ENCODE measurements at regions not wholly inside any gene's neighbourhood (a gene's known extent, or its start where the extent isn't known, plus 50 kb on each side); places are given as distances from the start of the nearest gene placed in this dataset.

DNA sequence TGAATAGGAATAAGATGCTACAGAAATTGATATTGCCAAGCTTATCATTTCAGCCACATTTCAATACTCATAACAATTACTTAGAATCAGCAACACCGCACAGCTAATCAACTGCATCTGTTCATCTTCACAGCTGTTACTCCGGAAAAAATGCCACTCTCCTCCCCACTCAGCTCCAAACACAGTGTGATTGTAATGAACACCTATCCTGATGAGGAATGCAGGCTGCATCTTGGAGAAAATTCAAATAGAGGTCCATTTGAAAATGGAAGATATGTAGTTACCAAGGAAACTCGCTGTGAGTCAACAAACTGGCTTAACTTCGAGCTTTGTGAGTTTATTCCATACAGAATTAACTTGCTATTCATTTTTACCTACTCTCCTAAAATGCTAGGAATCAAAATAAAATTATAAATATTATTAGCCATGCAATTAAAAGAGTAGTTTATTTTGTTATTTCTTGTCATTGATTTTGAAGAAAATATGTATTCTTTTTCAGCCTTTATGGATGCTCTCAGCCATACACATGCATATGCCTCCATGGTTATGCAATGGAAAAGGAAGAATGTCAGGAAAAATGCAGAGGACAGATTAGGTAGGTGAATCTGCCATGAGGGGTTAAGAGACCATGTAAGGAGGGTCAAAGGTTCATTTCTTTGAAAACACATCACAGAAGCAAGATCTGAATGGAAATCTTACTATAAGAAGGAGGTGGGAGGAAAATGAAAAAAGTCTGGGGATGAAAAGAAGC, 267.2 kb downstream of the POM121L12 start:
- Mint-ChIP-seq H3K36me3 (ENCODE audit: unreplicated experiment) (no peaks in the 10 kb centered on the region), H3K27me3 (ENCODE audit: unreplicated experiment) (no peaks in the 10 kb centered on the region), H3K27ac (ENCODE audit: unreplicated experiment) (no peak overlapping the region), H3K4me1 (ENCODE audit: unreplicated experiment) (no peaks in the 10 kb centered on the region), H3K9me3 (ENCODE audit: unreplicated experiment) (peaks cover 27% of the 10 kb centered on the region), H3K4me3 (ENCODE audit: unreplicated experiment) (no peak overlapping the region)
- TF ChIP-seq, protein P1, sequence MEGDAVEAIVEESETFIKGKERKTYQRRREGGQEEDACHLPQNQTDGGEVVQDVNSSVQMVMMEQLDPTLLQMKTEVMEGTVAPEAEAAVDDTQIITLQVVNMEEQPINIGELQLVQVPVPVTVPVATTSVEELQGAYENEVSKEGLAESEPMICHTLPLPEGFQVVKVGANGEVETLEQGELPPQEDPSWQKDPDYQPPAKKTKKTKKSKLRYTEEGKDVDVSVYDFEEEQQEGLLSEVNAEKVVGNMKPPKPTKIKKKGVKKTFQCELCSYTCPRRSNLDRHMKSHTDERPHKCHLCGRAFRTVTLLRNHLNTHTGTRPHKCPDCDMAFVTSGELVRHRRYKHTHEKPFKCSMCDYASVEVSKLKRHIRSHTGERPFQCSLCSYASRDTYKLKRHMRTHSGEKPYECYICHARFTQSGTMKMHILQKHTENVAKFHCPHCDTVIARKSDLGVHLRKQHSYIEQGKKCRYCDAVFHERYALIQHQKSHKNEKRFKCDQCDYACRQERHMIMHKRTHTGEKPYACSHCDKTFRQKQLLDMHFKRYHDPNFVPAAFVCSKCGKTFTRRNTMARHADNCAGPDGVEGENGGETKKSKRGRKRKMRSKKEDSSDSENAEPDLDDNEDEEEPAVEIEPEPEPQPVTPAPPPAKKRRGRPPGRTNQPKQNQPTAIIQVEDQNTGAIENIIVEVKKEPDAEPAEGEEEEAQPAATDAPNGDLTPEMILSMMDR (IDR thresholded peaks at IDR 0.05), result no peak
- DNase-seq (ENCODE audit: extremely low spot score, unreplicated experiment), result no peak

DNA sequence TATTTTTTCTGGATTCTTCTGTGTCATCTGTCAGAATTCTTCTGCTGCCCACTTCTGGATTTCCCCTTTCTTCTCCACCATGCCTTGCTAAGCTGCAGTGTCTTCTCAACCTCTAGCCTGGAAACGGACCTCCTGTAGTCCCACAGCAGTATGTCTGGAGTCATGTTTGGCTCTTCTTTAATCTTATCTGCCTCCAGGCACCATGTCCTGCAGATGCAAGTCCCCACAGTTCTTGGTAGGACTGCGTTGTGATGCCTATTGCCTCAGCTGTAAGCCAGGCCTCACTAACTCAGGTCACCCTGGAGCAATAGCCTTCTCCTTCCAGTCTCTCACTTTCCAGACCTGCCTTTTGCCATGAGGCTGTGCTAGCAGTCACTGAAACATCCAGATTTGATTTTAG, 268.3 kb downstream of the POM121L12 start:
- no peak overlapping the region for H3K27ac Mint-ChIP-seq (ENCODE audit: unreplicated experiment)
- no peaks in the 10 kb centered on the region for H3K36me3 Mint-ChIP-seq (ENCODE audit: unreplicated experiment)
- H3K27me3 Mint-ChIP-seq (ENCODE audit: unreplicated experiment), result no peaks in the 10 kb centered on the region
- no peak for DNase-seq (ENCODE audit: extremely low spot score, unreplicated experiment)
- TF ChIP-seq, protein P1 (IDR thresholded peaks at IDR 0.05), result no peak
- no peaks in the 10 kb centered on the region for H3K4me1 Mint-ChIP-seq (ENCODE audit: unreplicated experiment)
- H3K9me3 Mint-ChIP-seq (ENCODE audit: unreplicated experiment), result peaks cover 27% of the 10 kb centered on the region
- H3K4me3 Mint-ChIP-seq (ENCODE audit: unreplicated experiment), result no peak overlapping the region

DNA sequence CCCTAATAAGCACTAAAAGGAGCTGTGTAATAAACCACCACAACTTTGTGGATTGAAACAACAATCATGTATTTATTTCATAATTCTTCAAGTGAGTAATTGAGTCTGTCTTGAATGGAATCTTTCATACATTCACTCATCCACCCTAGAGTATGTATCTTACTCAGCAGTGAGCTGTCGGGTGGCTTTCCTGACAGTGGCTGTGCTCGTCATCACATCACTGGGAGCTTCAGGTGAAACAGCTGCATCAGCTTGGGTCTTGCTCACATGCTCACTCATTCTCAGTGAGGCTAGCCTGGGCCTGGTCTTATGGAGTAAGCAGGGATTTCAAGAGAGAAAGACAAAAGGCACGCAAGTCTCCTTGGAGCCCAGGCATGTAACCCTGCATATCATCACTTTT, 271.4 kb downstream of the POM121L12 start:
- TF ChIP-seq, protein P1 (IDR thresholded peaks at IDR 0.05), result no peak
- DNase-seq (ENCODE audit: extremely low spot score, unreplicated experiment), result no peak
- H3K4me1 Mint-ChIP-seq (ENCODE audit: unreplicated experiment), result no peaks in the 10 kb centered on the region
- H3K4me3 Mint-ChIP-seq (ENCODE audit: unreplicated experiment), result no peak overlapping the region
- H3K36me3 Mint-ChIP-seq (ENCODE audit: unreplicated experiment), result no peaks in the 10 kb centered on the region
- no peak overlapping the region for H3K27ac Mint-ChIP-seq (ENCODE audit: unreplicated experiment)
- H3K9me3 Mint-ChIP-seq (ENCODE audit: unreplicated experiment), result peaks cover 46% of the 10 kb centered on the region
- H3K27me3 Mint-ChIP-seq (ENCODE audit: unreplicated experiment), result no peaks in the 10 kb centered on the region

DNA sequence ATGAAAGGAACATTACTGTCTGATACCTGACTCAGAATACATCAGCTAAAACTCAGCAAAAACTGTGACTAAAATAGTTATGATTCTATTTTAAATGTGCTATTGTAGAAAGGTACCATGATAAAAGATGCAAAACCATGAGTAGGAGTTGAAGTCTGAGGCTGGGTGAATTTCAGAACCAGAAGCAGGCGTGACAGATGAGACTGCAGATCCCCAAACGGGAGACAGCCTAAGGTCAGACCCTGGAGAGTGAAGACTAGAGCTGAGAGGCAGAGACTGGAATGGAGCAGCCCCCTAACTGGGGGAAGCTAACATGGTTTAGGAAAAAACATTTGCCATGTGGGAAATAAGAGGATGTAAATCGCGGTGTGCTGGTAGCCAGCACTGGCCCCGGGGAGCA, 275.8 kb downstream of the POM121L12 start:
- no peaks in the 10 kb centered on the region for H3K27me3 Mint-ChIP-seq (ENCODE audit: unreplicated experiment)
- no peak overlapping the region for H3K27ac Mint-ChIP-seq (ENCODE audit: unreplicated experiment)
- H3K36me3 Mint-ChIP-seq (ENCODE audit: unreplicated experiment), result no peaks in the 10 kb centered on the region
- TF ChIP-seq, protein P1 (IDR thresholded peaks at IDR 0.05), result no peak
- H3K4me1 Mint-ChIP-seq (ENCODE audit: unreplicated experiment), result no peaks in the 10 kb centered on the region
- DNase-seq (ENCODE audit: extremely low spot score, unreplicated experiment), result no peak
- H3K9me3 Mint-ChIP-seq (ENCODE audit: unreplicated experiment), result peaks cover 44% of the 10 kb centered on the region
- no peak overlapping the region for H3K4me3 Mint-ChIP-seq (ENCODE audit: unreplicated experiment)

DNA sequence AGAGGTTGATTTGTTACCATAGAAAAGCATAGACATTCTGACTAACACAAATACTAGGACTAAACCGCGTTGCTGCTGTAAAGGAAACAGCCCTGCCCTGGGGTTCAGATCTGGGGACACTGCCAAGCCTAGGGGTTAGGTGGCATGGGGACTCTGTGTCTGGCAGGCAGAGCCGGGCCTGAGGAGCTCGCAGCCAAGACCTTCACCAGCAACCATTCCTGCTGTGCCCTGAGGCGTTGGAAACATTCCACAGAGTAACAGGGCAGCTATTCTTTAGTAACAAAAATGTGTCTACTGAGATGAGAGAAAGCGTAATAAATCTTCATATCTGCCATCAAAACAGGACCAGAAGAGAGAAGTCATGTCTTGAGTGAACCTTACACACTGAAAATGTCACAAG, 280.5 kb downstream of the POM121L12 start:
- Mint-ChIP-seq H3K27me3 (ENCODE audit: unreplicated experiment) (no peaks in the 10 kb centered on the region), H3K36me3 (ENCODE audit: unreplicated experiment) (no peaks in the 10 kb centered on the region), H3K4me3 (ENCODE audit: unreplicated experiment) (no peak overlapping the region), H3K27ac (ENCODE audit: unreplicated experiment) (no peak overlapping the region), H3K9me3 (ENCODE audit: unreplicated experiment) (peaks cover 26% of the 10 kb centered on the region), H3K4me1 (ENCODE audit: unreplicated experiment) (no peaks in the 10 kb centered on the region)
- TF ChIP-seq, protein P1 (IDR thresholded peaks at IDR 0.05), result no peak
- DNase-seq (ENCODE audit: extremely low spot score, unreplicated experiment), result no peak
